ENCODE measurements at regions not wholly inside any gene's neighbourhood (a gene's known extent, or its start where the extent isn't known, plus 50 kb on each side); places are given as distances from the start of the nearest gene placed in this dataset.

- H4K20me1 ChIP-seq (ENCODE audit: control insufficient read depth, extremely low read depth, insufficient read depth, low read length): no peaks in the 10 kb centered on the region
- no peak overlapping the region for H3K4me2 ChIP-seq (ENCODE audit: extremely low read depth, insufficient read depth, low read length)
- DNase-seq (ENCODE audit: low read depth in 2 of 2): peak in 1 of 2 donors; percentile 10
Measured at GRCh38 chr5:39905356-39905755, 480.6 kb upstream of the DAB2 start.

DNA sequence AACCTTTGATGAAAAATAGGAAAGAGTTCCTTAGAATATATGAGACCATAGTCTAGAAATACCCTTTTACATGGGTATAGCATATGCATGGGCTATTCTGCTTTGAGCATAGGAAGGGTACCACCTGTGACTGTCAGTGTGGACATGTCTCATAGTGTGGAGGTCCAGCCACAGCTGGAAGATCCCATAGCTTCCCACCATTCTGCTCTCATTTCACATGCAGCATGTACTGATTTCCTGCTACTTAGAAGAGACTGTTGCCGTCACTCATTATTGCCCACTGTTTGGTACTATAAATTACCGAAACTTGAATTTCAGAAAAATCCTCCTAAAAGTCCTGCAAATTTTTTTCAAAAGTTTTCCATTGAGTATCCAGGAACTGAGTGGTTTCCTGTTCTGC is 477.8 kb upstream of the DAB2 start:
- H2AFZ ChIP-seq (ENCODE audit: low read length): no peak overlapping the region
- no peaks in the 10 kb centered on the region for H3K4me1 ChIP-seq (ENCODE audit: control insufficient read depth, extremely low read depth, insufficient read depth, low read length)
- no peak overlapping the region for H3K9ac ChIP-seq (ENCODE audit: insufficient read depth, low read length)
- H3K27me3 ChIP-seq (ENCODE audit: control insufficient read depth, insufficient read depth, low read length): no peaks in the 10 kb centered on the region
- no peak overlapping the region for H3K27ac ChIP-seq (ENCODE audit: insufficient read depth, low read length)
- H3K9me3 ChIP-seq (ENCODE audit: control insufficient read depth, insufficient read depth, low read depth, low read length): no peaks in the 10 kb centered on the region
- no peaks in the 10 kb centered on the region for H4K20me1 ChIP-seq (ENCODE audit: control insufficient read depth, extremely low read depth, insufficient read depth, low read length)
- H3K4me2 ChIP-seq (ENCODE audit: extremely low read depth, insufficient read depth, low read length): no peak overlapping the region
- H3K36me3 ChIP-seq (ENCODE audit: control insufficient read depth, insufficient read depth, low read length): no peaks in the 10 kb centered on the region
- H3K79me2 ChIP-seq (ENCODE audit: control insufficient read depth, insufficient read depth, low read length): no peaks in the 10 kb centered on the region
- TF ChIP-seq CTCF (conservative IDR thresholded peaks at IDR 0.05 in 1 of 2, IDR thresholded peaks at IDR 0.05 in 1 of 2; ENCODE audit: low read depth in 1 of 2, low read length in 2 of 2): no peak
- no peak for TF ChIP-seq EZH2 (IDR thresholded peaks at IDR 0.05; ENCODE audit: low read length, missing control alignments)
- DNase-seq (ENCODE audit: low read depth in 2 of 2): no peak
- H3K4me3 ChIP-seq (replicated peaks in 1 of 4; ENCODE audit: control extremely low read depth in 1 of 4, insufficient read depth in 1 of 4, low read depth in 3 of 4, low read length in 4 of 4): no peak overlapping the region

More at GRCh38 chr5:39905356-39905755, 480.6 kb upstream of the DAB2 start:
- no peaks in the 10 kb centered on the region for H3K4me1 ChIP-seq (ENCODE audit: control insufficient read depth, extremely low read depth, insufficient read depth, low read length)
- no peak overlapping the region for H3K4me3 ChIP-seq (replicated peaks in 1 of 4; ENCODE audit: control extremely low read depth in 1 of 4, insufficient read depth in 1 of 4, low read depth in 3 of 4, low read length in 4 of 4)
- no peaks in the 10 kb centered on the region for H3K27me3 ChIP-seq (ENCODE audit: control insufficient read depth, insufficient read depth, low read length)
- H3K9ac ChIP-seq (ENCODE audit: insufficient read depth, low read length): no peak overlapping the region
- no peaks in the 10 kb centered on the region for H3K36me3 ChIP-seq (ENCODE audit: control insufficient read depth, insufficient read depth, low read length)
- TF ChIP-seq CTCF (conservative IDR thresholded peaks at IDR 0.05 in 1 of 2, IDR thresholded peaks at IDR 0.05 in 1 of 2; ENCODE audit: low read depth in 1 of 2, low read length in 2 of 2) (no peak), EZH2 (IDR thresholded peaks at IDR 0.05; ENCODE audit: low read length, missing control alignments) (no peak)
- no peaks in the 10 kb centered on the region for H3K79me2 ChIP-seq (ENCODE audit: control insufficient read depth, insufficient read depth, low read length)
- H3K9me3 ChIP-seq (ENCODE audit: control insufficient read depth, insufficient read depth, low read depth, low read length): no peaks in the 10 kb centered on the region
- no peak overlapping the region for H2AFZ ChIP-seq (ENCODE audit: low read length)
- H3K27ac ChIP-seq (ENCODE audit: insufficient read depth, low read length): no peak overlapping the region

DNA sequence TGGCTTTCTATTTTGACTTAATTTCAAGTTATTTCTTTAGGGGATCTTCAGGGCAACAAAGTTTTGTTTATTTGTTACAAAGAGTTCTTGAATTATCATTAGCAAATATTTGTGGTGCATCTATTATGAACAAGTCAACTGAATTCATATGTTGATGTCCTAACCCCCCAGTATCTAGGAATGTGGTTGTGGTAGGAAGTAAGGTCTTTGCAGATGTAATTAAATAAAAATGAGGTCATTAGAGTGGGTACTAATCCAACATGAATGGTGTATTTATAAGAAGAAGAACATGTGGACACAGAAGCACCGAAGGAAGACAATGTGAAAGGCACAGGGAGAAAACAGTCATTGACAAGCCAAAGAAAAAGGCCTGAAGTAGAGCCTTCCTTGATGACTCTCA is 474.0 kb upstream of the DAB2 start:
- H4K20me1 ChIP-seq (ENCODE audit: control insufficient read depth, extremely low read depth, insufficient read depth, low read length): no peaks in the 10 kb centered on the region
- no peak for TF ChIP-seq EZH2 (IDR thresholded peaks at IDR 0.05; ENCODE audit: low read length, missing control alignments)
- TF ChIP-seq CTCF (conservative IDR thresholded peaks at IDR 0.05 in 1 of 2, IDR thresholded peaks at IDR 0.05 in 1 of 2; ENCODE audit: low read depth in 1 of 2, low read length in 2 of 2): no peak
- no peak overlapping the region for H3K27ac ChIP-seq (ENCODE audit: insufficient read depth, low read length)
- H2AFZ ChIP-seq (ENCODE audit: low read length): no peak overlapping the region
- H3K36me3 ChIP-seq (ENCODE audit: control insufficient read depth, insufficient read depth, low read length): no peaks in the 10 kb centered on the region
- H3K9me3 ChIP-seq (ENCODE audit: control insufficient read depth, insufficient read depth, low read depth, low read length): no peaks in the 10 kb centered on the region
- H3K9ac ChIP-seq (ENCODE audit: insufficient read depth, low read length): no peak overlapping the region
- H3K27me3 ChIP-seq (ENCODE audit: control insufficient read depth, insufficient read depth, low read length): no peaks in the 10 kb centered on the region
- no peak overlapping the region for H3K4me3 ChIP-seq (replicated peaks in 1 of 4; ENCODE audit: control extremely low read depth in 1 of 4, insufficient read depth in 1 of 4, low read depth in 3 of 4, low read length in 4 of 4)
- peak in 1 of 2 donors; percentile 6 for DNase-seq (ENCODE audit: low read depth in 2 of 2)
- no peak overlapping the region for H3K4me2 ChIP-seq (ENCODE audit: extremely low read depth, insufficient read depth, low read length)
- no peaks in the 10 kb centered on the region for H3K79me2 ChIP-seq (ENCODE audit: control insufficient read depth, insufficient read depth, low read length)
- no peaks in the 10 kb centered on the region for H3K4me1 ChIP-seq (ENCODE audit: control insufficient read depth, extremely low read depth, insufficient read depth, low read length)

Measured in fibroblast of lung (primary cell).